ENCODE measurements at regions not wholly inside any gene's neighbourhood (a gene's known extent, or its start where the extent isn't known, plus 50 kb on each side); places are given as distances from the start of the nearest gene placed in this dataset.
"Not testable (repeated sequence)": the region's sequence is repeated elsewhere in the genome, so short reads cannot be mapped to it uniquely, and the experiment has no call there.

DNA sequence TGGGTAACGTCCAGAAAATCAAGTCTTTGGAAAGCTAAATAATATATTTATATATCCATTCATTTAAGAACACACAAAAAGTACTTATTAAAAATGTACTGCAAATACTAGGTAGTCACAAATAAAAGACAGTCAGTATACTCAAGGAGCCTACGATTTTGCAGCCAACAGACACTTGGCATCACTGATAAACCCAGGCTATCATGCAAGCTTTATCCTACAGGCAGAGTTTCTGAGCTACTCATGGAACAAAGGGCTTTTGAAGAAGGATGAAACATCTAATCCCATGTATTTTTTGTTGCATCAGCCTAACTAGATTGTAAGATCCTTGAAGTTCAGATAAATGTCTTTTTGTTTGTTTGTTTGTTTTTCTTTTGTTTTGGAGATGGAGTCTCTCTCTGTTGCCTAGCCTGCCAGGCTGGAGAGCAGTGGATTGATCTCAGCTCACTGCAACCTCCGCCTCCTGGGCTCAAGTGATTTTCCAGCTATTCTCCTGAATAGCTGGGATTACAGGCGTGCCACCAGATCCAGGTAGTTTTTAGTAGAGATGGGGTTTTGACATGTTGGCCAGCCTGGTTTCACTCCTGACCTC is 319.4 kb upstream of the MDFIC2 start:
- no peak for DNase-seq (ENCODE audit: low read depth)

DNA sequence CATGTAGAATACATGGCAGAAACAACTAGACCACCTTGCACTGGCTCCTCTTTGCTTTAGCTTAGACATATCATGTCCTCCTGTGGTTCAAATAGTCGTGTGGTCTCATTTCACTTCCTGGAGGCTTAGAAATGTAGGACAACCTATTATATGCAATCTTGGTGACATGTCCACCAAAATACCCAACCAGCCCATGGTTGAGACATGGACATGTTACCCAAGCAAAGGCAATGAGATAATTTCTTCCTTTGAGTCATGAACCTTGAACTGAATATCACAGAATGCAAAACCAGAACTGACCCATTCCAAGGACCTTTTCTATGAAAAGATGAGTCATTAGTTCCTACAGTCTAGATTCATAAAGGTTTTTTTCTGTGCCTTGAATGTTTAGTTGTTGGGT is 309.0 kb upstream of the MDFIC2 start:
- DNase-seq (ENCODE audit: low read depth): no peak

DNA sequence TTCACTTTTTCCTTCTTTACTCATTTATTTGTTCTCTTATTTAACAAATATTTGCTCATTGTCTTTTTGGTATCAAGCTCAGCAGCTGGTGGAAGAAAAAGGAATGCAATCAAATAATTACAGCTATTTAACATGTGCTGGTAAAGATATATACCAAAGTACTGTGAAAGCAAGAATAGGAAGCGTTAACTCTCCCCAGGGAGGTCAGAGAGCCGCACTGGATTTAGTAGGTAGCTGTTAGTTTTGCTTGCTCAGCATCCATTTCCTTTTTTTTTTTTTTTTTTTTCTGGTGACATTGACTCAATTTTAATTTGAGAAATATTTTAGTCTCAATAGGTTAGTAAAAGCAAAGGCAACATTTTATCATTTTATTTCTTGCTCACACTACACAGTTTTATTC is 308.5 kb upstream of the MDFIC2 start:
- no peak for DNase-seq (ENCODE audit: low read depth)

DNA sequence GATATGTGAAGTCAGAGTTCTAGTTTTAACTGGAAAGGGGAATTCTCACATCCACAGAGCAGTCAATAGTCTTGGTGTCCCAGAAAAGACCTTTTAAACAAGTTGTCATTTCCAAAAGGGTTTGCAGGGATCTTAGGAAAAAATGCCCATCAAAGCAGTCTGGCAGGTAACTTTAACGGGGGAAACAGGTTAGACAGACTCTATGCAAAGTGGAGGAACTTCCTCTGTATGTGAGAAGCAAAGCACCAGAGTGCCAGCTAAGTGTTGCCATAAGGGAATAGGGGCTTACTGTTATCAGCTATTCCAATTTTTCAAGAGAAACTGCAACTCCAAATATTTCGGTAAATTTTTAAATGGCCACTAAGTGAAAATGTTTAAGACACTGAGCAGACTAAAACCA is 307.9 kb upstream of the MDFIC2 start:
- DNase-seq (ENCODE audit: low read depth): no peak

DNA sequence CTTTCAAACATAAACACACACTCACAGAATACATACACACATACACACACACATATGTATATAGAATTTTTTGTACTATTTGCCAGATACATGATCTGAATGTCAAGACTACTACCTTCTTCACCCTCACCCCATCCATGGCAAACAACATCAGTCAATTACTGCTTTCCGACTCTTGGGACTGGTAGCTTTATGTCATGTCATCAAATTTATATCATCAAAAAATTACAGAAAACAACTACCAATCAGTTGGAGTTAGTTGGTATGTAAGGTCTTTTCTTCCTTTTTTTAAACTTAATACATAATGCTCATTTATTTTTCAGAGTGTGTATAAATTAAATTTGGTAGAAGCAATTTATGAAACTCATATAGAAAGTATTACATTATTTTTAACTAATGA is 305.7 kb upstream of the MDFIC2 start:
- DNase-seq (ENCODE audit: low read depth): no peak

DNA sequence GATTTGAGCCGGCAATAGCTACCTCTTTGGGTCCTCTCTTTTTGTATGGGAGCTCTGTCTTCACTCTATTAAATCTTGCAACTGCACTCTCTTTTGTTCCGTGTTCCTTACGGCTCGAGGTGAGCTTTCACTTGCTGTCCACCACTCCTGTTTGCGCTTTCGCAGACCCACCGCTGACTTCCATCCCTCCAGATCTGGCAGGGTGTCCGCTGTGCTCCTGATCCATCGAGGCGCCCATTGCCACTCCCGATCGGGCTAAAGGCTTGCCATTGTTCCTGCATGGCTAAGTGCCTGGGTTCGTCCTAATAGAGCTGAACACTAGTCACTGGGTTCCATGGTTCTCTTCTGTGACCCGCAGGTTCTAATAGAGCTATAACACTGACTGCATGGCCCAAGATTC is 304.9 kb upstream of the MDFIC2 start:
- DNase-seq (ENCODE audit: low read depth): not testable (repeated sequence)

DNA sequence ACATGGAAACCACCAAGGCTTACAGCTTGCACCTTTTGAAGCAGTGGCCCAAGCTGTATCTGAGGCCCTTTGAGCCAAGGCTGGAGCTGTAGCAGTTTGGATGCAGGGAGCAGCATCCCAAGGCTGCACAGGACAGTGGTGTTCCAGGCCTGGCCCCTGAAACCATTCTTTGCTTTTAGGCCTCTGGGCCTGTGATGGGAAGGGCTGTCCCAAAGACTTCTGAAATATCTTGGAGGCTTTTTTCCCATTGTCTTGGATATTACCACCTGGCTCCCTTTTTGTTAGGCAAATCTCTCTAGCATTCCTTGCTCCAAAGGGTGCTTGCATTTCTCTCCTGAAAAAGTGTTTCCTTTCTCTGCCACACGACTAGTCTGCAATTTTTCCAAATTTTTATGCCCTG is 302.8 kb upstream of the MDFIC2 start:
- no peak for DNase-seq (ENCODE audit: low read depth)

DNA sequence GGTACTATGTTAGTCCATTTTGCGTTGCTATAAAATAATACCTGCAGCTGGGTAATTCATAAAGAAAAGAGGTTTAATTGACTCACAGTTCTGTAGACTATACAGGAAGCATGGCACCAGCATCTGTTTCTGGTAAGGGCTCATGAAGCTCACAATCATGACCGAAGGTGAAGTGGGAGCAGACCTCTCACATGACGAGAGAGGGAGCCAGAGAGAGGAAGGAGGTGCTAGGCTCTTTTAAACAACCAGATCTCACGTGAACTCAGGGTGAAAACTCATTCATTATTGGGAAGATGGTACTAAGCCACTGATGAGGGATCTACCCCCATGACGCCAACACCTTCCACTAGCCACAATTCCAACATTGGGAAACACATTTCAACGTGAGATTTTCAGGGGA is 301.7 kb upstream of the MDFIC2 start:
- no peak for DNase-seq (ENCODE audit: low read depth)

DNA sequence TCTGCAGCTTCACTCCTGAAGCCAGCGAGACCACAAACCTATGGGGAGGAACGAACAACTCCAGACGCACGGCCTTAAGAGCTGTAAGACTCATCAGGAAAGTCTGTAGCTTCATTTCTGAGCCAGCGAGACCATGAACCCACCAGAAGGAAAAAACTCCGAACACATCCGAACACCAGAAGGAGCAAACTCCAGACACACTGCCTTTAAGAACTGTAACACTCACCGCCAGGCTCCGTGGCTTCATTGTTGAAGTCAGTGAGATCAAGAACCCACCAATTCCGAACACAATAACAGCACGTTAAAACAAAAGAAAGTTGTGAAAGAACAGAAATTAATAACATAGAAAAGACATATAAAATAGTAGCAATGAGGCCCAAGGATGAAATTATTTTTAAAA is 300.5 kb upstream of the MDFIC2 start:
- no peak for DNase-seq (ENCODE audit: low read depth)

DNA sequence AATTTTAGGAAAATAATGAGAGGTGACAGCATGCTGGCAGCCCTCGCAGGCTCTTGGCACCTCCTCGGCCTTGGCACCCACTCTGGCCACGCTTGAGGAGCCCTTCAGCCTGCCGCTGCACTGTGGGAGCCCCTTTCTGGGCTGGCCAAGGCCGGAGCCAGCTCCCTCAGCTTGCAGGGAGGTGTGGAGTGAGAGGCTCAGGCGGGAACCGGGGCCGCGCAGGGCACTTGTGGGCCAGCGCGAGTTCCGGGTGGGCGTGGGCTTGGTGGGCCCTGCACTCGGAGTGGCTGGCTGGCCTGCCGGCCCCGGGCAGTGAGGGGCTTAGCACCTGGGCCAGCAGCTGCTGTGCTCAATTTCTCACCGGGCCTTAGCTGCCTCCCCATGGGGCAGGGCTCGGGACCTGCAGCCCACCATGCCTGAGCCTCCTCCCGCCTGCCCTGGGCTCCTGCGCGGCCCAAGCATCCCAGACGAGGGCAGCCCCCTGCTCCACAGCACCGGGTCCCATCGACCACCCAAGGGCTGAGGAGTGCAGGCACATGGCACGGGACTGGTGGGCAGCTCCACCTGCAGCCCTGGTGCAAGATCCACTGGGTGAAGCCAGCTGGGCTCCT is 299.3 kb upstream of the MDFIC2 start:
- not testable (repeated sequence) for DNase-seq (ENCODE audit: low read depth)

DNA sequence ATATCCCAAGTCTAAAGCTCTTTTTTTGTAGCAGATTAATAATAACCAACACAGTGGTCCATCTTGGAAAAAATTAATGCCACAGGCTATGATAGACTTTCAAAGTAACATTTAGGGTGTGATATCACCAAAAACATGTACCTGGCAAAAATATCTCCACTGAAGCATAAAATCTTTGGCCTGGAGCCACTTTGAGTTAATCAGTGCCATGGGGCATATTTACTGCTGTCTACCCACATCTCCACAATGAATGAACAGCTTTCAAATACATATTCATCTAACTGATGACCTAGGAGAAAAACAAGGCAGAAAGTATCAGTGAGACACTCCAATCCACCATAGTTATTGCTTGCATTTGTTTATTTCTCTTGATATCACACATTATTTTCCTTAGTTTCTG is 296.0 kb upstream of the MDFIC2 start:
- DNase-seq (ENCODE audit: low read depth): no peak

DNA sequence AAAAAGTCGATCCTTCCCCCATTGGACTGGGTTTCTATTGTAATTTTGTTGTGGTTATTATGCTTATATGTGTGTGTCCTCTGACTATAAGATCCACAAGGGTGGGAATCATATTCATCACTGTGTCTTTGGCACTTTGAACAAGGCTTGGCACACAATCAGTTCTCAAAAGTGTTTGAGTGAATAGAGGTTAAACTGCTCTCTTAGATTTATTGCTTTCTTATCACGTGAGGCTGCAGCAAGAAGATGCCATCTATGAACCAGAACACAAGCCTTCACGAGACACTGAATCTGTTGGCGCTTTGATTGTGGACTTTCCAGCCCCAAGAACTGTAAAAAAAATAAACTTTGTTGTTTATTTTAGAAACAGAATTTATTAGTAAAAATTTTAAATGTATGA is 295.0 kb upstream of the MDFIC2 start:
- no peak for DNase-seq (ENCODE audit: low read depth)

DNA sequence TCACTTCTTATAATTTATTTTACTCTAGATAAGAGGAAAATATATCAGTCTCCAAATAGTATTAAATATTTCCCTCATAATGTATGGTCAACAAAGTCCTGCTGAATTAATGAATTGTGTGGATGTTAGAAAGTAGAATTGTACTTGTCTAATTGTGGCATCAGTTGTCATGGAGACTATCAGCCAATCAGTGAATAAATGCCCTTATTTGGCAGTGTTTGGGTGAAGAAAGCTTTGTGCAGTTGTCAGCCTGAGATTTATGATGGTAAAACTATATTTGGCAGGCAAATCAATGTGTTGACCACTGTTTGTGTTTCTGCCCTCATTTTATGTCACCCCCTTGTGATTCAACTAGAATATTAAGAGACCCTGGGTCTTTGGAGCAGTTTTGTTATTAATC is 293.6 kb upstream of the MDFIC2 start:
- DNase-seq (ENCODE audit: low read depth): no peak

DNA sequence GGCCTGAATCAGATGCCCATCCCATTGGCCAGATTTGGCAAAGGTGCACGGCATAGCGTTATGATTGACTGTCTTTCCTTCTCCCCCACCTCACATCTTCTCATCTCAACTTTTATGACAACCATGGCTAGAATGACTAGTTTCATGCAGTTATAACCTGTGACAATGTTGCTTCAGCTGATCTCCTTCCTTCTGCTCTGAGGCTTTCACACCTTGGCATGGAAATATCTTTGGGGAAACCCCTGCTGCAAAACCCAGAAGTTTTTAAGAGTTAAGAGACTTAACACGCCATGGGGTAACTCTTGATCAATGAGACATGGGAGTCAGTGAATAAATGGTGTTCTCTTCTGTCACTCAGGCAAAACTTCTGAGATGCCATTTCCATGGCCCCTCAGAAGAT is 290.7 kb upstream of the MDFIC2 start:
- DNase-seq (ENCODE audit: low read depth): no peak

DNA sequence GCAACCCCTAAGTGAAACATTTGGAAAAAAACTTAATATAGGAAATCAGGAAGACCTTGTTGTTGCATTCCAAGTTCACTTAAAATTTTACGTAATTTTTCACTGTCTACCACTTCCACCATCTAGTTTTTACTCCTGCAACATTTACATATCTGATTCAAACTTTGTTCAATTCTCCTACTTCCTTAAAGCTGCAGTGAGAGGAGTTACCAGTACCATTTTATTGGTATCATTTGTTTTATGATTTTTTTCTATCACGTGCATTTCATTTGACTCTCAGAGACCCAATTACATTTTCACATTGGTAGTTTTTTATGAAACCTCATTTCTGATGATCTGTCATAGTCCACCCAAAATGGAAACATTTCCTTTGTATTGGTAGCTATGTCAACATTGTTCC is 284.9 kb upstream of the MDFIC2 start:
- DNase-seq (ENCODE audit: low read depth): no peak

DNA sequence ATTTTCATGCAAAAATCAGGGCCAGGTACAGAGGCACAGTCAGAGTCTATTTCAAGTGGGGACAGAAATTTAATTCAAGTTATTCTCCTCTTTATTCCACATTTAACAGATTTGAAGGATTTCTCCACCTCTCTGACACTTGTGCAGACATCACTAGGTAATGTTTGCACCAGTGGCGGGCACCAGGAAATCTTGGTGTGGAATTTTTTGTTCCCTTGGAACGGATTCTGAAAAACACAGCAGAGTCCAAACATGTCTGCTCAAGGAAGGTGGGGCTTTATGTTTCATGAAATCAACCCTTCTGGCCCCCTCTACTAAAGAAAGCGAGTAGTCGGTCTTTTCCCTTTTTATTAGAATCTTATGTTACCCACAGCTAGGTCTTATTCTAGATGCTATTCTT is 271.2 kb upstream of the MDFIC2 start:
- DNase-seq (ENCODE audit: low read depth): no peak

DNA sequence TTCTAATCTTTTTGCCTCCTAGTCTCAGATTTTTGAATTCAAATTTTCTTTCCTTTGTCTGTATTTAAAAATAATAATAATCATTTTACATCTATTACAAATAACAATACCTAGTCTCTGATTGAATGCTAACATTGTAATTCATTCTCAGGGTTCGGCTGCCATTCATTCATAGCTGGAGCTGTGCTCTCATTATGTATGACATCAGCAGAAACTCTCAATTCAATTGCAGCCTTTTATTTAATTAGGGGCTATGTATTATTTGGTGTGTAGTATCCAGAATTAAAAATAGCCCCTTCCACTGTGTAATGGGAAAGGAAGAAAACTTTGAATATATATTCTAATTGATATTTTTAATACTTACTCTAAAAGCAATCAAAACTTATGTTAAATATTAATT is 270.4 kb upstream of the MDFIC2 start:
- DNase-seq (ENCODE audit: low read depth): no peak

DNA sequence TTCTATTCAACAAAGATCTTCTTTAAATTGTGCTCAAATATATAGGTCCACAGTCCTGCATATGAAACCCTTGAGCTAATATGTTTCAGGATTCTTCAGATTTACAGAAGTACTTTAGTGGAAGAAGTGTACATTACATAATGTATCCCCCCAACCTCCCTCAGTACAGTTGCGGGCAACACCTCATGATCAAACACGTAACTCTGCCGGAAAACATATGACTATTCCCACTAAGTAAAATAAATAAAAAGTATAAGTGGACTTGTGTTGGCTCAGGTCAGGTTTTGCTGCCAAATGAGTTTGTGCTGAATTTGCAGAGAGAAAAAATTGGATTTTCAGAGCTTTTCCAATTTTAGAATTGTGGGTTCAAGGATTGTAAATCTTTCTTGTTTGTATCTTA is 267.6 kb upstream of the MDFIC2 start:
- DNase-seq (ENCODE audit: low read depth): no peak

DNA sequence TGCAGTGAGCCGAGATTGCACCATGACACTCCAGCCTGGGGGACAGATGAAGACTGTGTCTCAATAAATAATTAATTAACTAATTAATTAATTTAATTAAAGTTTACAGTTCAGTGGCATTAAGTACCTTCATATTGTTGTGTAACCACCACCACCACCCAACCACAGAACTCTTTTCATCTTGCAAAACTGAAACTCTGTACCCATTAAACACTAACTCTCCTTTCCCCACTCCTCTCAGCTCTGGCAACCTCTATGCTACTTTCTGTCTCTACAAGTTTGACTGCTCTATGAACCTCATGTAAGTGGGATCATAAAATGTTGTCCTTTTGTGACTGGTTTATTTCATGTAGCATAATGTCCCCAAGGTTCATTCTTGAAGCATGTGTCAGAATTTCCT is 259.3 kb upstream of the MDFIC2 start:
- no peak for DNase-seq (ENCODE audit: low read depth)

DNA sequence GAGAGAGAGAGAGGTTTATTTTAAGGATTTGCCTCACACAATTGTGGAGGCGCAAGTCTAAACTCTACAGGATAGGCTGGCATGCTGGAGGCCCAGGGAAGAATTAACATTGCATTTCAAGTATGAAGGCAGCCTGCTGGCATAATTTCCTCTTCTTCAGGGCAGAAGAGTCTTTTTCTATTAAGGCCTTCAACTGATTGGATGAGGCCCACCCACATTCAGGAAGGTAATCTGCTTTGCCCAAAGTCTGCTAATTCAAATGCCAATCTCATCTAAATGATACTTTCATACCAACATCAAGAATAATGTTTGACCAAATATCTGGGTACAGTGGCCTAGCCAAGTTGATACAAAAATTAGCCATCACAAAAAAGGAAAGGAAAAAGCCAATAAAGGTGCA is 258.1 kb upstream of the MDFIC2 start:
- no peak for DNase-seq (ENCODE audit: low read depth)

DNA sequence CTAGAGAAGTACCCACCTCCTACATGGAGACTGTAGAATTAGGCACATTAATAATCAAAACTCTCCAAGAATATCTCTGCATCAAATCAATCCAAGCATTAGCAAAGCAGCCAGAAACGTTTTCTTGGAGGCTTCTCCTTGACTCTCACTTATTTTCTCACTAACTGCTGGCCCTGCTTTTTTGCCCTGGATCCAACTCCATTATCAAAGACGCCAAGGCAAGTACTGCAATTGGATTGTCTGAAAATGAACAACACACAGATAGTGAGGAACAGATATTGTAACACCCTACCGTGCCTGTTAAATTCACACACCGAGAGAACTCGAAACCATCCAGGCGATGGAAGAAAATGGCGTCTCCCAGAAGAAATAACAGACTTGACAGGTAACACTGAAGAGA is 256.2 kb upstream of the MDFIC2 start:
- no peak for DNase-seq (ENCODE audit: low read depth)

DNA sequence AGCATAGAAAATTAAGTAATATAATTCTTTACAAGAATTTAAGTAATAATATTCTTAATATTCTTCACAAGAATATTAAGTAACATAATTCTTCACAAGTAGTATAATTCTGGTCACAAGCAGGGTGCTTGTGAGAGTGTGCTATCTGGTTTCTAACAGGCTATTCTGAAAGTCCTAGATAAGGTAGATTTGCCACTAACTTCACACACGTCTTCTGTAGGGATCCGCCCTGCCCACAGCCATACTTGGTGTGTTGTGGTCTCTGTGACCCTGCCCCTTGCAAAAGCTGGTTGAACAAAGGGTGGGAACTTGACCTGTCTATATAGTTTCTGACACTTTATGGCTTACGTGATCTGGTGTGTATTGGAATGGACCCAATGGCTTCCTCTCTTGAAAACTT is 253.4 kb upstream of the MDFIC2 start:
- DNase-seq (ENCODE audit: low read depth): no peak

DNA sequence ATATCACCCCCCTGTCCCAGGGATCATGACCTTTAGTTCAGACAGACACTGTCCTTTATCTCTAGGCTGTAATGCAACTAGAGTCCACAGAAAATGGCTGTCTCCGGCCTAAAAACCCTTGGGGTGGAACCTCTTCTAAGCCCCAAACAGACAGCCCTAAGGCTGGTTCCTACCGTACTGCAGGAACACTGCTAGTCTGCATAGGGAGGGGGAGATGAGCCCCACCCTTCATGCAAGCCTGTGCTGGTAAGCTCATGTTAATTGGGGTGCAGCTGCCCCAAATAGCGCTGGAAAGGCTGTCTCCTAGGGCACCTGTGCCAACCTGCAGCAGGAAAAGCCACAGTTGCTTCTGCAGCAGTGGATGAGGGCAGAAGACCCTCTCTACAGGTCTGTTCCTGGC is 252.1 kb upstream of the MDFIC2 start:
- no peak for DNase-seq (ENCODE audit: low read depth)

DNA sequence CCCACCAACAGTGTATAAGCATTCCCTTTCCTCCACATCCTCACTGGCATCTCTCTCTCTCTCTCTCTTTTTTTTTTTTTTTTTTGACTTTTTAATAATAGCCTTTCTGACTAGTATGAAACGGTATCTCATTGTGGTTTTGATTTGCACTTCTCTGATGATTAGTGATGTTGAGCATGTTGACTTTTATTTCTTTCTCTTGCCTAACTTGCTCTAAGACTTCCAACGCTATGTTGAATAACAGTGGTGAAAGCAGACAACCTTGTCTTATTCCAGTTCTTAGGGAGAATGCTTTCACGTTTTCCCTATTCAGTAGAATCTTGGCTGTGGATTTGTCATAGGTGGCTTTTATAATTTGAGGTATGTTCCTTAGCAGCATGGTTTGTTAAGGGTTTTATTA is 249.4 kb upstream of the MDFIC2 start:
- DNase-seq (ENCODE audit: low read depth): no peak

DNA sequence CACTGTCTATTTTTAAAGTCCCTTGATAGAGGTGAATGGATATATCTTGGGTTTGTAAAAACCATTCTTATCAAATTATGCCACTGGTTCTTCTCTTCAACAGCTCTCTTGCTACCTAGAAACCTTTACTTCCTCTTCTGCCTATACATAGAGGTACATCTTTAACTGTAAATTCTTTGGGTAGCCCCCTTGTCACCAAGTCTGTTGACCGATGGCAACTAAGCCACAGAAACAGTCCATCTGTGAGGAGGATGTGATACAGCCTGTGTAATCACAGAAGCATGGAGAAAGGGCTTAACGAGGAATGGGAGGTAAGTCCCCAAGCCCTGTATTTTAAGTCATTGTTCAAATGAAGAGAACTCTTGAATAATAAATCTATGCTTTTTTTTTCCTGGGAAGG is 246.5 kb upstream of the MDFIC2 start:
- no peak for DNase-seq (ENCODE audit: low read depth)

Measured in fibroblast of the conjunctiva (primary cell).